Naive B cell (primary cell): ENCODE measurements at regions not wholly inside any gene's neighbourhood (a gene's known extent, or its start where the extent isn't known, plus 50 kb on each side); places are given as distances from the start of the nearest gene placed in this dataset.
"Not testable (repeated sequence)": the region's sequence is repeated elsewhere in the genome, so short reads cannot be mapped to it uniquely, and the experiment has no call there.

Experiments
- ATAC-seq, 2 donors: fragments of 150-1000 bp; cut with Tn5 transposase; 2 replicates each; pipeline ENCODE4 v1.10.0; 2021; ENCODE audit warnings: low read depth in 2 of 2, mild to moderate bottlenecking in 2 of 2, moderate library complexity in 2 of 2
- DNase-seq: peaks from one replicate; pipeline ENCODE4 v3.0.0; 2022
- H3K27ac Mint-ChIP-seq, 6 donors: one replicate each; pipeline ENCODE4 v1.8.0; 2020 to 2022; ENCODE audit warnings: mild to moderate bottlenecking in 6 of 6, mixed read lengths in 6 of 6, moderate library complexity in 5 of 6, inconsistent platforms in 2 of 6
- H3K27me3 Mint-ChIP-seq, 3 donors: one replicate each; pipeline ENCODE4 v1.8.0; 2021 to 2022; ENCODE audit warnings: mixed read lengths in 3 of 3, mild to moderate bottlenecking in 1 of 3
- H3K36me3 Mint-ChIP-seq, 2 donors: one replicate each; pipeline ENCODE4 v1.8.0; 2020 to 2022; ENCODE audit warnings: mixed read lengths in 2 of 2, inconsistent platforms in 1 of 2, mild to moderate bottlenecking in 1 of 2
- H3K4me1 Mint-ChIP-seq, 3 donors: one replicate each; pipeline ENCODE4 v1.8.0; 2020 to 2022; ENCODE audit warnings: mixed read lengths in 3 of 3, inconsistent platforms in 1 of 3, mild to moderate bottlenecking in 1 of 3, moderate library complexity in 1 of 3
- H3K4me3 Mint-ChIP-seq, 8 donors: one replicate each; pipeline ENCODE4 v1.8.0; 2020 to 2022; ENCODE audit warnings: mild to moderate bottlenecking in 8 of 8, mixed read lengths in 8 of 8, moderate library complexity in 8 of 8, inconsistent platforms in 2 of 8
- H3K9me3 Mint-ChIP-seq, 7 donors: one replicate each; pipeline ENCODE4 v1.8.0; 2020 to 2022; ENCODE audit warnings: mixed read lengths in 7 of 7, mild to moderate bottlenecking in 5 of 7, inconsistent platforms in 2 of 7, moderate library complexity in 1 of 7

DNA sequence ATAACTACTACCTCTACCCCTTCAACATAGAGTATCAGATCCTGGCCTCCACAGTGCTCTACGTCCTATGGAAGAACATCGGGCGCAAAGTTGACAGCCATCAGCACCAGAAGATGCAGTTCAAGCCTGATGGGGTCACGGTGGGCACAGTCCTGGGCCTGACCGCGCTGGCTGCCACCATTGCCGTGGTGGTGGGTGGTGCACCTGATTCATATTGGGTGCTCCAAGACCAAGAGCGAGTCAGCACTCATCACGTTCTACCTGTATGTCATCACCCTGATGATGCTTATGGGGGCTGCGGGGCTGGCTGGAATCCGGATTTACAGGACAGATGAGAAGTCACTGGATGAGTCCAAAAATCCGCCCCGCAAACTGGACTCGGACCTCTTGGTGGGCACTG lies 846.4 kb downstream of the RPIA start:
- ATAC-seq, DNase-seq, H3K36me3 Mint-ChIP-seq, H3K27me3 Mint-ChIP-seq, H3K4me3 Mint-ChIP-seq, H3K27ac Mint-ChIP-seq, H3K9me3 Mint-ChIP-seq, H3K4me1 Mint-ChIP-seq: not testable (repeated sequence)

DNA sequence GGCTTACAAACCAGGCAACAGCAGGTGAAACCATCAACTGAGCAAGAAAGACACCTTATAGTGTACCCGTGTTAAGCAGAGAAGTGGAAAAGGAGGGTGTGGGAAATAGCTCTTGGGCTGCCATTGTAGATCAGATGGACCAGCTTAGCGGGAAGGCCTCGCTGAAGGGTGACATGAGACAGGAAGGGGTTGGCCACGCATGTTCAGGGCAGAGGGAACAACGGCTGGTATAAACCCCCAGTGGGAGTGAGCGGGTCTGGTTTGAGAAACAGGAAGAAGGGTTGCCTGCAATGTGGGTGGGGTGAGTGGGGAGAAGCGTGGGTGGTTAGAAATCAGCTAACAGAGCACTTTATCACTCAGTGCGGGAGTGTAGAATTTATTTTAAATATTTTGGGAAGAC lies 852.6 kb downstream of the RPIA start:
- H3K9me3 Mint-ChIP-seq, H3K4me1 Mint-ChIP-seq, DNase-seq, ATAC-seq, H3K4me3 Mint-ChIP-seq, H3K27ac Mint-ChIP-seq, H3K27me3 Mint-ChIP-seq, H3K36me3 Mint-ChIP-seq: not testable (repeated sequence)

DNA sequence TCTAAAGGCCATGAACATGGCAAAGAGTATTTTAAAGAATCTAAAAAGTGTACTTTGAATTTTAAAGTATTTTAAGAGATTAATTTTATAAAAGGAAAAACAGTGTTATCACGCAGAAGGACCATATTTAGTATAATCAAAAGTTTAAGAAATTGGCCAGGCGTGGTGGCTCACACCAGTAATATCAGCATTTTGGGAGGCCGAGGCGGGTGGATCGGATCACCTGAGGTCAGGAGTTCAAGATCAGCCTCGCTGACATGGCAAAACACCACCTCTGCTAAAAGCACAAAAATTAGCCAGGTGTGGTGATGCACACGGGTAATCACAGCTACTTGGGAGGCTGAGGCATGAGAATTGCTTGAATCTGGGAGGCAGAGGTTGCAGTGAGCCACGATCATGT lies 887.7 kb downstream of the RPIA start:
- not testable (repeated sequence) for H3K36me3 Mint-ChIP-seq, H3K4me1 Mint-ChIP-seq, DNase-seq, H3K27ac Mint-ChIP-seq, ATAC-seq, H3K27me3 Mint-ChIP-seq, H3K9me3 Mint-ChIP-seq, H3K4me3 Mint-ChIP-seq

DNA sequence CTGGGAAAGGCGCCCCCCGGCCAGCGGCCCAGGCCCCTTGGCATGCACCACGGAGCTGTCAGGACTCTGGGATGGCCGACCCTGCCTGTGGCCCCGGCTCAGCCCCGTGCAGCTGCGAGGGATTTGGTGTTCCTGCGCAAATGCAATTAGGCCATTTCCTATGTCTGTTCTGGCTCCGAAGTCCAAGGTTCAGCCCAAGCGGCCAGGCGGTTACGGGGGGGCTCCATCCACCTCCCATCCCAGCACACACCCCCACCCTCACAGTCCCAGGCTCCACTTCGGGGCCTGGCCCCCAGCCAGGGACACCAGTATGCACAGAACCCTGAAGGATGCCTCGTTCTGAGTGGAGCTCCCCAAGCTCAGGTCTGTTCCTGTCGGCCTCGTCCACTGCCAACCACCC lies 891.3 kb downstream of the RPIA start:
- not testable (repeated sequence) for ATAC-seq, H3K4me1 Mint-ChIP-seq, H3K9me3 Mint-ChIP-seq, H3K27ac Mint-ChIP-seq, H3K4me3 Mint-ChIP-seq, DNase-seq, H3K27me3 Mint-ChIP-seq, H3K36me3 Mint-ChIP-seq

DNA sequence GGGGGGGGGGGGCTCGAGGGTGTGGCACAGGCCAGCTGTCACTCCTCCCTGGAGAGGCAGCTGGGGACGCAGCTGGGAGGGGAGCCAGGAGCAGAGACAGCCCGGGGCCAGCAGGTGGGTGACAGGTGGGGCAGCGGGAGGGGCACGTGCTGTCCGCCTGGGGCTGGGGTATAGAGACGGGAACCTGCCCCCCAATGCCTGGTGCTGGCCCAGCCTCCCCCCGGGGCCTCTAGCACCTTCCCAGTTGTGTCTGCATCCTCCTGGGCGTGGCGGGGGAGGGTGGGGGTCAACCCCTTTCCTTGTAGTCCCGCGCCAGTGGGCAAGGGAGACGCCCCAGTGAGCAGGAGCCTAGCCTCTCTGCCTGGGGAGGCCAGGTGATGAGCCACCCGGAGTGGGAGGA lies 892.6 kb downstream of the RPIA start:
- H3K4me1 Mint-ChIP-seq, DNase-seq, H3K36me3 Mint-ChIP-seq, H3K4me3 Mint-ChIP-seq, H3K27ac Mint-ChIP-seq, ATAC-seq, H3K27me3 Mint-ChIP-seq, H3K9me3 Mint-ChIP-seq: not testable (repeated sequence)

GRCh38 chr2:89584868-89585557 lies 893.5 kb downstream of the RPIA start:
- not testable (repeated sequence) for ATAC-seq, DNase-seq, H3K4me1 Mint-ChIP-seq, H3K27ac Mint-ChIP-seq, H3K9me3 Mint-ChIP-seq, H3K36me3 Mint-ChIP-seq, H3K27me3 Mint-ChIP-seq
- peak overlapping the region in 6 of 8 donors; percentile 50 to 87 (median 80) for H3K4me3 Mint-ChIP-seq

- peak in 1 of 2 donors; percentile 83 for ATAC-seq
- not testable (repeated sequence) for H3K27me3 Mint-ChIP-seq, H3K4me1 Mint-ChIP-seq, DNase-seq, H3K36me3 Mint-ChIP-seq, H3K27ac Mint-ChIP-seq, H3K9me3 Mint-ChIP-seq
- peak overlapping the region in 7 of 8 donors; percentile 50 to 87 (median 81) for H3K4me3 Mint-ChIP-seq
Measured at GRCh38 chr2:89585558-89585920, 894.1 kb downstream of the RPIA start.

- H3K36me3 Mint-ChIP-seq, H3K4me1 Mint-ChIP-seq, H3K27me3 Mint-ChIP-seq, ATAC-seq, H3K9me3 Mint-ChIP-seq, H3K27ac Mint-ChIP-seq, DNase-seq, H3K4me3 Mint-ChIP-seq: not testable (repeated sequence)
Measured at GRCh38 chr2:89599843-89600242, 908.4 kb downstream of the RPIA start.

GRCh38 chr2:89606514-89606913 lies 915.0 kb downstream of the RPIA start:
- H3K9me3 Mint-ChIP-seq = peaks cover 4 to 14% (median 6%) of the 10 kb centered on the region in 7 donors
- peaks cover 3 to 19% (median 11%) of the 10 kb centered on the region in 3 donors for H3K27me3 Mint-ChIP-seq
- H3K4me1 Mint-ChIP-seq, ATAC-seq, H3K4me3 Mint-ChIP-seq, DNase-seq, H3K27ac Mint-ChIP-seq: not testable (repeated sequence)
- peaks cover 0 to 11% of the 10 kb centered on the region in 2 donors for H3K36me3 Mint-ChIP-seq

DNA sequence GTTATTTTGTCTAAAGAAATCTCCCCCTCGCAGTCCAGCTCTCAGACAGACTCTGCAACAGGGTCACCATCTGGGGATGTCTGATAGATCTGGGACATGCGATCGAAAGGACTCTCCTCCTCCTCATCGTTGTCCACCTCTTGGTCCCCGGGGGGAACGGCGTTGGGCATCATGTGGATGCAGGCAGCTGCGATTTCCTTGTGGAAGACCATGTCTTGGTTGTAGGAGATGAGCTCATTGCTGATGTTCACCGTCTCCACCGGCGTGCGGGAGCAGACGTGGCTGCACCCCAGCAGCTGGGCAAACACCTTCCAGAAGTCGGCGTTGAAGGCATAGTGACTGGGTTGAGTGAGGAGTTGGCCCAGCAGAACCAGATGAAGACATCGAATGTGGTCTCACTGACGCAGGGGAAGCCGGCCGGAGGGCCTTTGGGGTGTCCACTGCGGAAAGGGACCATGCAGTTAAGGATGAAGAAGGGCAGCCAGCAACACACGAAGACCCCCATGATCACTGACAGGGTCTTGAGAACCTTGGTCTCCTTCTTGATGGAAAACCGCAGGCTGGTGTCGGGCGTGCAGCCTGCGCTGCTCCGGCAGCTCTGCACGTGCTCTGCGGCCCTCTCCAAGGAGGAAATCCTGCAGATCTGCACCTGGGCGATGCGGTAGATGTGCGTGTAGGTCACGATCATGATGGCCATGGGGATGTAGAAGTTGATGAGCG lies 918.9 kb downstream of the RPIA start:
- not testable (repeated sequence) for ATAC-seq, H3K27ac Mint-ChIP-seq, H3K4me1 Mint-ChIP-seq, DNase-seq, H3K4me3 Mint-ChIP-seq
- H3K36me3 Mint-ChIP-seq = peaks cover 0 to 11% of the 10 kb centered on the region in 2 donors
- peaks cover 11 to 27% (median 22%) of the 10 kb centered on the region in 3 donors for H3K27me3 Mint-ChIP-seq
- peaks cover 4 to 13% (median 6%) of the 10 kb centered on the region in 7 donors for H3K9me3 Mint-ChIP-seq

GRCh38 chr2:89610927-89611515 lies 919.5 kb downstream of the RPIA start:
- H3K4me1 Mint-ChIP-seq, H3K4me3 Mint-ChIP-seq, H3K27ac Mint-ChIP-seq, ATAC-seq, DNase-seq: not testable (repeated sequence)
- H3K27me3 Mint-ChIP-seq = peaks cover 15 to 29% (median 22%) of the 10 kb centered on the region in 3 donors
- H3K9me3 Mint-ChIP-seq = peaks cover 4 to 13% (median 6%) of the 10 kb centered on the region in 7 donors
- peaks cover 0 to 11% of the 10 kb centered on the region in 2 donors for H3K36me3 Mint-ChIP-seq

GRCh38 chr2:89611710-89612109 lies 920.2 kb downstream of the RPIA start:
- H3K4me3 Mint-ChIP-seq, H3K4me1 Mint-ChIP-seq, H3K27ac Mint-ChIP-seq, DNase-seq, ATAC-seq: not testable (repeated sequence)
- H3K9me3 Mint-ChIP-seq = peaks cover 4 to 13% (median 6%) of the 10 kb centered on the region in 7 donors
- H3K27me3 Mint-ChIP-seq = peaks cover 15 to 29% (median 22%) of the 10 kb centered on the region in 3 donors
- H3K36me3 Mint-ChIP-seq = peaks cover 0 to 11% of the 10 kb centered on the region in 2 donors

GRCh38 chr2:89649268-89649667 lies 957.8 kb downstream of the RPIA start:
- H3K27me3 Mint-ChIP-seq, H3K27ac Mint-ChIP-seq, H3K4me3 Mint-ChIP-seq, H3K9me3 Mint-ChIP-seq, H3K36me3 Mint-ChIP-seq, ATAC-seq, DNase-seq, H3K4me1 Mint-ChIP-seq: not testable (repeated sequence)

GRCh38 chr2:89679254-89679653 lies 987.8 kb downstream of the RPIA start:
- H3K4me1 Mint-ChIP-seq, H3K4me3 Mint-ChIP-seq, ATAC-seq, H3K36me3 Mint-ChIP-seq, DNase-seq, H3K27ac Mint-ChIP-seq: not testable (repeated sequence)
- Mint-ChIP-seq H3K27me3 (peaks cover 0 to 21% (median 16%) of the 10 kb centered on the region in 3 donors), H3K9me3 (peaks cover 0 to 14% (median 4%) of the 10 kb centered on the region in 7 donors)
